GM19468 (cell line): ENCODE measurements at regions not wholly inside any gene's neighbourhood (a gene's known extent, or its start where the extent isn't known, plus 50 kb on each side); places are given as distances from the start of the nearest gene placed in this dataset.

ENCODE experiments used
- ATAC-seq: cut with Tn5 transposase; IDR thresholded peaks from one replicate; pipeline ENCODE4 v1.9.1; 2021; ENCODE audit warnings: mild to moderate bottlenecking, moderate library complexity, moderate number of reproducible peaks; ENCODE audit not compliant: unreplicated experiment; ENCODE audit errors: extremely low read depth

GRCh38 chr10:130570074-130570473 is 433.9 kb downstream of the GLRX3 start:
- ATAC-seq = no peak

GRCh38 chr10:130571674-130572073 is 435.5 kb downstream of the GLRX3 start:
- no peak for ATAC-seq

GRCh38 chr10:130573446-130573845 is 437.3 kb downstream of the GLRX3 start:
- ATAC-seq = no peak

- ATAC-seq = no peak
Observed at GRCh38 chr10:130575756-130576285, 439.6 kb downstream of the GLRX3 start.

- ATAC-seq = no peak
Observed at GRCh38 chr10:130576427-130576826, 440.2 kb downstream of the GLRX3 start.

GRCh38 chr10:130577039-130577438 is 440.8 kb downstream of the GLRX3 start:
- ATAC-seq = no peak

- ATAC-seq = no peak
Observed at GRCh38 chr10:130578532-130579289, 442.5 kb downstream of the GLRX3 start.

- no peak for ATAC-seq
Observed at GRCh38 chr10:130579913-130580312, 443.7 kb downstream of the GLRX3 start.

GRCh38 chr10:130580975-130581374 is 444.8 kb downstream of the GLRX3 start:
- no peak for ATAC-seq

GRCh38 chr10:130587718-130588117 is 451.5 kb downstream of the GLRX3 start:
- no peak for ATAC-seq

- no peak for ATAC-seq
Observed at GRCh38 chr10:130606001-130606405, 469.8 kb downstream of the GLRX3 start.

- ATAC-seq = no peak
Observed at GRCh38 chr10:130607366-130607765, 471.2 kb downstream of the GLRX3 start.

- ATAC-seq = no peak
Observed at GRCh38 chr10:130611239-130611638, 475.0 kb downstream of the GLRX3 start.

- no peak for ATAC-seq
Observed at GRCh38 chr10:130615457-130615856, 479.3 kb downstream of the GLRX3 start.

GRCh38 chr10:130617985-130618384 is 481.8 kb downstream of the GLRX3 start:
- no peak for ATAC-seq

GRCh38 chr10:130618647-130619046 is 482.5 kb downstream of the GLRX3 start:
- no peak for ATAC-seq

- ATAC-seq = no peak
Observed at GRCh38 chr10:130621231-130621775, 485.1 kb downstream of the GLRX3 start.

- ATAC-seq = no peak
Observed at GRCh38 chr10:130623680-130624267, 487.6 kb downstream of the GLRX3 start.

GRCh38 chr10:130627346-130628045 is 491.3 kb downstream of the GLRX3 start:
- ATAC-seq = no peak

GRCh38 chr10:130630135-130630534 is 493.9 kb downstream of the GLRX3 start:
- ATAC-seq = no peak
